ENCODE measurements at regions not wholly inside any gene's neighbourhood (a gene's known extent, or its start where the extent isn't known, plus 50 kb on each side); places are given as distances from the start of the nearest gene placed in this dataset.

DNA sequence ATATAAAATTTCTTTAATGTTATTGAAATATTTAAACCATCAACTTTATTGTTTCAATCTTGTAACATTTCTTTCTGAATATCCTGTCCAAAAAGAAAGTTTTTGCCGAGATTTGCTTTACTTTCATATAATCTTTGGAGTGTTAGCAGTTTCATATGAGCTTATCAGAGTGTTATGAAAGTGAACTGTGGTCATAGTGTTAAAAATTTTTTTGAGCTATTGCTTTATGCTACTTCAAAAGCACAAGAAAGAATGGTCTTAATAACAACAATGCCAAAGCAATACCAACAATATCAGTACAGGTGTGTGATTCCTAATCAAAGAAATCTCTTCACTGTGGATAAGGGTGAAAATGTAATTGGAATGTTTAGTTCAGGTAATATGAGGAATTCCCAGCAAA, 1994.9 kb upstream of the FLRT2 start:
- no peaks in the 10 kb centered on the region for H3K27me3 ChIP-seq (ENCODE audit: insufficient read depth, low read length, poor library complexity)
- no peak overlapping the region for H3K4me2 ChIP-seq (ENCODE audit: insufficient read depth, low read length)
- no peak overlapping the region for H3K9ac ChIP-seq (ENCODE audit: low read depth, low read length)
- no peak overlapping the region for H2AFZ ChIP-seq (ENCODE audit: low read depth, low read length)
- no peaks in the 10 kb centered on the region for H4K20me1 ChIP-seq (ENCODE audit: insufficient read depth, low read length)
- no peaks in the 10 kb centered on the region for H3K9me3 ChIP-seq (ENCODE audit: insufficient read depth, low read length, severe bottlenecking)
- TF ChIP-seq EZH2 (IDR thresholded peaks at IDR 0.05; ENCODE audit: borderline replicate concordance, low read depth, low read length, severe bottlenecking) = no peak
- TF ChIP-seq, protein P1, sequence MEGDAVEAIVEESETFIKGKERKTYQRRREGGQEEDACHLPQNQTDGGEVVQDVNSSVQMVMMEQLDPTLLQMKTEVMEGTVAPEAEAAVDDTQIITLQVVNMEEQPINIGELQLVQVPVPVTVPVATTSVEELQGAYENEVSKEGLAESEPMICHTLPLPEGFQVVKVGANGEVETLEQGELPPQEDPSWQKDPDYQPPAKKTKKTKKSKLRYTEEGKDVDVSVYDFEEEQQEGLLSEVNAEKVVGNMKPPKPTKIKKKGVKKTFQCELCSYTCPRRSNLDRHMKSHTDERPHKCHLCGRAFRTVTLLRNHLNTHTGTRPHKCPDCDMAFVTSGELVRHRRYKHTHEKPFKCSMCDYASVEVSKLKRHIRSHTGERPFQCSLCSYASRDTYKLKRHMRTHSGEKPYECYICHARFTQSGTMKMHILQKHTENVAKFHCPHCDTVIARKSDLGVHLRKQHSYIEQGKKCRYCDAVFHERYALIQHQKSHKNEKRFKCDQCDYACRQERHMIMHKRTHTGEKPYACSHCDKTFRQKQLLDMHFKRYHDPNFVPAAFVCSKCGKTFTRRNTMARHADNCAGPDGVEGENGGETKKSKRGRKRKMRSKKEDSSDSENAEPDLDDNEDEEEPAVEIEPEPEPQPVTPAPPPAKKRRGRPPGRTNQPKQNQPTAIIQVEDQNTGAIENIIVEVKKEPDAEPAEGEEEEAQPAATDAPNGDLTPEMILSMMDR (IDR thresholded peaks at IDR 0.05; ENCODE audit: borderline replicate concordance, extremely low read depth, low read length, poor library complexity, severe bottlenecking) = no peak
- H3K27ac ChIP-seq (ENCODE audit: low read length) = no peak overlapping the region
- H3K4me1 ChIP-seq (ENCODE audit: insufficient read depth, low read length) = no peaks in the 10 kb centered on the region
- no peaks in the 10 kb centered on the region for H3K36me3 ChIP-seq (ENCODE audit: insufficient read depth, low read length)
- DNase-seq (no peak), ATAC-seq (ENCODE audit: insufficient read depth, low read depth) (no peak)
- no peaks in the 10 kb centered on the region for H3K79me2 ChIP-seq (ENCODE audit: insufficient read depth, low read length)
- no peak overlapping the region for H3K4me3 ChIP-seq (ENCODE audit: low read depth in 1 of 2, low read length in 2 of 2)

DNA sequence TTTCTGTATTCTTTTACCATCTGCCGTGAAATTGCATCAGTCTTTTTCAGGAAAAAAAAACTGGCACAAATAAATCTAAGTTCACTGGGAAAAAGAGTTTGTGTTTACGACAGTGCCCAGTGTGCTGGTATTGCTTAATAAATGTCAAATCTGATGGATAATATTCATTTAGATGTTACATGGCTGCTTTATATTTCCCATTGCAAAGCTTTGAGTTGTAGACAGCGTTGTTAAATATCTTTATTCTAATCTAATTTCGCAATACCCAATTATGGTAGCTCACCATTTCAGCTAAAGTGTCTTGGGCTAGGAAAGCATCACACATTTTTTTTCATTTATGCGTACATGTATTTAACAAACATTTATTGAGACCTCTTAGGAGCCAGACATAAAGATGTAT, 1994.5 kb upstream of the FLRT2 start:
- H4K20me1 ChIP-seq (ENCODE audit: insufficient read depth, low read length) = no peaks in the 10 kb centered on the region
- no peaks in the 10 kb centered on the region for H3K36me3 ChIP-seq (ENCODE audit: insufficient read depth, low read length)
- ATAC-seq (ENCODE audit: insufficient read depth, low read depth) = no peak
- no peaks in the 10 kb centered on the region for H3K79me2 ChIP-seq (ENCODE audit: insufficient read depth, low read length)
- H3K4me3 ChIP-seq (ENCODE audit: low read depth in 1 of 2, low read length in 2 of 2) = no peak overlapping the region
- DNase-seq = no peak
- TF ChIP-seq, protein P1 (IDR thresholded peaks at IDR 0.05; ENCODE audit: borderline replicate concordance, extremely low read depth, low read length, poor library complexity, severe bottlenecking) = no peak
- TF ChIP-seq EZH2 (IDR thresholded peaks at IDR 0.05; ENCODE audit: borderline replicate concordance, low read depth, low read length, severe bottlenecking) = no peak
- no peak overlapping the region for H3K4me2 ChIP-seq (ENCODE audit: insufficient read depth, low read length)
- no peak overlapping the region for H3K27ac ChIP-seq (ENCODE audit: low read length)
- no peaks in the 10 kb centered on the region for H3K4me1 ChIP-seq (ENCODE audit: insufficient read depth, low read length)
- no peaks in the 10 kb centered on the region for H3K9me3 ChIP-seq (ENCODE audit: insufficient read depth, low read length, severe bottlenecking)
- H2AFZ ChIP-seq (ENCODE audit: low read depth, low read length) = no peak overlapping the region
- H3K27me3 ChIP-seq (ENCODE audit: insufficient read depth, low read length, poor library complexity) = no peaks in the 10 kb centered on the region
- H3K9ac ChIP-seq (ENCODE audit: low read depth, low read length) = no peak overlapping the region

DNA sequence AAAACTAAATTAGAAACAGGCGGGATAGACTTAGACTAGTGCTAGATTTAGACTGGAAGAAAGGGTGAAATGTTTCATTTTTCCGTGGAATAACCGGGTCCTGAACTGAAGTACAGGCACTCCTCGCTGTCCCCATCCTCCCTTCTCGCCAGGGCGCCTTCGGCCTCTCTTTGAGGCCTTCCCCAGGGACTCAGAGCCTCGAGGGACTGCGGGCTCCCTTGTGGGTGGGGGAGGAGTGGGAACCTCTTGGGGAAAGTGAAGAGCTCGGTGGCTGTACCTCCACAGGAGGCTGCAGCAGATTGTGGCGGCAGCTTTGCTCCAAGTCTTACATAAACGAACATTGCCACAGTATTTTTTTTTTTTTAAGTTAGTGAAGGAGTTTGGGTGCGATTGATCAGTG, 1988.8 kb upstream of the FLRT2 start:
- H3K4me1 ChIP-seq (ENCODE audit: insufficient read depth, low read length) = no peaks in the 10 kb centered on the region
- H4K20me1 ChIP-seq (ENCODE audit: insufficient read depth, low read length) = no peaks in the 10 kb centered on the region
- H3K79me2 ChIP-seq (ENCODE audit: insufficient read depth, low read length) = no peaks in the 10 kb centered on the region
- no peak overlapping the region for H3K9ac ChIP-seq (ENCODE audit: low read depth, low read length)
- no peak overlapping the region for H3K4me2 ChIP-seq (ENCODE audit: insufficient read depth, low read length)
- H2AFZ ChIP-seq (ENCODE audit: low read depth, low read length) = no peak overlapping the region
- no peaks in the 10 kb centered on the region for H3K36me3 ChIP-seq (ENCODE audit: insufficient read depth, low read length)
- no peaks in the 10 kb centered on the region for H3K9me3 ChIP-seq (ENCODE audit: insufficient read depth, low read length, severe bottlenecking)
- no peak for TF ChIP-seq EZH2 (IDR thresholded peaks at IDR 0.05; ENCODE audit: borderline replicate concordance, low read depth, low read length, severe bottlenecking)
- TF ChIP-seq, protein P1 (IDR thresholded peaks at IDR 0.05; ENCODE audit: borderline replicate concordance, extremely low read depth, low read length, poor library complexity, severe bottlenecking) = no peak
- H3K27ac ChIP-seq (ENCODE audit: low read length) = no peak overlapping the region
- no peaks in the 10 kb centered on the region for H3K27me3 ChIP-seq (ENCODE audit: insufficient read depth, low read length, poor library complexity)
- H3K4me3 ChIP-seq (ENCODE audit: low read depth in 1 of 2, low read length in 2 of 2) = no peak overlapping the region
- ATAC-seq (ENCODE audit: insufficient read depth, low read depth) (no peak), DNase-seq (no peak)

Measured in DND-41 (cell line).